ENCODE measurements at regions not wholly inside any gene's neighbourhood (a gene's known extent, or its start where the extent isn't known, plus 50 kb on each side); places are given as distances from the start of the nearest gene placed in this dataset.

- no peak for ATAC-seq
- TF ChIP-seq ESRRG (CRISPR knock-in tag; IDR thresholded peaks at IDR 0.05) (no peak), CSDC2 (CRISPR knock-in tag; IDR thresholded peaks at IDR 0.05) (no peak), ZC3H10 (CRISPR knock-in tag; IDR thresholded peaks at IDR 0.05) (no peak), ZFP3 (CRISPR knock-in tag; IDR thresholded peaks at IDR 0.05) (no peak), ZNF70 (CRISPR knock-in tag; IDR thresholded peaks at IDR 0.05) (no peak), GLIS3 (CRISPR knock-in tag; IDR thresholded peaks at IDR 0.05) (no peak), CREB5 (CRISPR knock-in tag; IDR thresholded peaks at IDR 0.05; ENCODE audit: low read depth) (no peak), RARB (CRISPR knock-in tag; IDR thresholded peaks at IDR 0.05) (no peak)
These were observed 138.3 kb downstream of the OLFM1 start for GRCh38 chr9:135225619-135226228.

DNA sequence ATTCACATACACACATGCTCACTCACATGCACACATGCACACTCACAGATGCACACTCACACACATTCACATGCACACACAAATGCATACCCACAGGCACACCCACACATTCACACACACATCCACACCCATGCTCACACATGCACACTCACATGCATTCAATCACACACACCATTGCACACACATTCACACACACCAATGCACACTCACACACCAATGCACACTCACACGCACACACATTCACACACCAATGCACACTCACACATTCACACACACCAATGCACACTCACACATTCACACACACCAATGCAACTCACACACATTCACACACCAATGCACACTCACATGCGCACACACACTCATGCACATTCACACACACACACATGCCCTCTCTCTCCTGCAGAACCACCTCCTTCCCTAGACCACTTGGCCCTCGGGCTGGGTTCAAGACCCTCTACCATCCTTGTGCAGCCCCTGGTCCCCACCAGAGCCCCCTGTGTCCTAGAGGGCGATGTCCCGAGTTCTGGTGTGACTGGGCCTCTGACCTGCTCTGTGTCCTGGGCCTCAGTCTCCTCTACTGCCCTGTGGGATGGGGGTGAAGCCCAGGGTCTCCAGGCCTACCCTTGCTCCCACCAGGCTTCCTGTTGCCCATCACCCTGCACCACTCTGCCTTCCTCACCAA is 139.0 kb downstream of the OLFM1 start:
- ATAC-seq = no peak
- TF ChIP-seq ZC3H10 (CRISPR knock-in tag; IDR thresholded peaks at IDR 0.05) (no peak), ARNTL (CRISPR knock-in tag; IDR thresholded peaks at IDR 0.05; ENCODE audit: borderline replicate concordance, low read depth) (no peak), BACH2 (CRISPR knock-in tag; IDR thresholded peaks at IDR 0.05; ENCODE audit: borderline replicate concordance) (no peak), CREB5 (CRISPR knock-in tag; IDR thresholded peaks at IDR 0.05; ENCODE audit: low read depth) (no peak), CSDC2 (CRISPR knock-in tag; IDR thresholded peaks at IDR 0.05) (no peak), PPARA (CRISPR knock-in tag; IDR thresholded peaks at IDR 0.05; ENCODE audit: borderline replicate concordance) (no peak), GLIS3 (CRISPR knock-in tag; IDR thresholded peaks at IDR 0.05) (no peak), ESRRG (CRISPR knock-in tag; IDR thresholded peaks at IDR 0.05) (no peak), ZNF8 (CRISPR knock-in tag; IDR thresholded peaks at IDR 0.05) (no peak), TOX (CRISPR knock-in tag; IDR thresholded peaks at IDR 0.05; ENCODE audit: borderline replicate concordance) (no peak)
- TF ChIP-seq, protein P1, sequence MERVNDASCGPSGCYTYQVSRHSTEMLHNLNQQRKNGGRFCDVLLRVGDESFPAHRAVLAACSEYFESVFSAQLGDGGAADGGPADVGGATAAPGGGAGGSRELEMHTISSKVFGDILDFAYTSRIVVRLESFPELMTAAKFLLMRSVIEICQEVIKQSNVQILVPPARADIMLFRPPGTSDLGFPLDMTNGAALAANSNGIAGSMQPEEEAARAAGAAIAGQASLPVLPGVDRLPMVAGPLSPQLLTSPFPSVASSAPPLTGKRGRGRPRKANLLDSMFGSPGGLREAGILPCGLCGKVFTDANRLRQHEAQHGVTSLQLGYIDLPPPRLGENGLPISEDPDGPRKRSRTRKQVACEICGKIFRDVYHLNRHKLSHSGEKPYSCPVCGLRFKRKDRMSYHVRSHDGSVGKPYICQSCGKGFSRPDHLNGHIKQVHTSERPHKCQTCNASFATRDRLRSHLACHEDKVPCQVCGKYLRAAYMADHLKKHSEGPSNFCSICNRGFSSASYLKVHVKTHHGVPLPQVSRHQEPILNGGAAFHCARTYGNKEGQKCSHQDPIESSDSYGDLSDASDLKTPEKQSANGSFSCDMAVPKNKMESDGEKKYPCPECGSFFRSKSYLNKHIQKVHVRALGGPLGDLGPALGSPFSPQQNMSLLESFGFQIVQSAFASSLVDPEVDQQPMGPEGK (CRISPR knock-in tag; IDR thresholded peaks at IDR 0.05; ENCODE audit: borderline replicate concordance) = no peak

DNA sequence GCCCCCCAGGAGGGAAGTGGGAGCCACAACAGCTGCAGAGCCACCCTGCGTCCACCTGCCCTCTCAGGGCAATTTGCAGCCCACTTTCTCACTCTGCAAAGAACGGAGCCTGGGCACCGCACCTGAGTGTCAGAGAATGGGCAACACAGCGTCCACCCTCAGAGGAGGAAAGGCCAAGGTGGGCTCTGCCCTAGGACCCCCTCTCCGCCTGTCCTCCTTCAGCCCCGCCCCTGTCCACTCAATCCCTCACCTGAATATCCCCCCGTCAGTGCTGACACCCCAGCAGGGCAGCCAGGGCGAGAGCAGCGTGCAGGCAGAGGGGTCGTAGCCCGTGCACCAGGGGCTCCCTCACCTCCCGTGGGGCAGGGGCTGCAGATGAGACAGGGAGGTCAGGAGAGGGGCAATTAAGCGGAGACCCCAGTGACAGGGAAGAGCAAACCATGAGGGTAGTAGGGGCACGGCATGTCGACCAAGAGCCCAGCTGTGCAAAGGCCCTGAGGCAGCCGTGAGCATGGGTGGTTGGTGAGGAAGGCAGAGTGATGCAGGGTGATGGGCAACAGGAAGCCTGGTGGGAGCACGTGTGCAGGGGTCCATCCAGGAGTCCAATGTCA is 140.3 kb downstream of the OLFM1 start:
- no peak for TF ChIP-seq BACH2 (CRISPR knock-in tag; IDR thresholded peaks at IDR 0.05; ENCODE audit: borderline replicate concordance)
- no peak for TF ChIP-seq CSRNP3 (CRISPR knock-in tag; IDR thresholded peaks at IDR 0.05)
- TF ChIP-seq OSR1 (CRISPR knock-in tag; IDR thresholded peaks at IDR 0.05) = no peak
- no peak for TF ChIP-seq ZFP3 (CRISPR knock-in tag; IDR thresholded peaks at IDR 0.05)
- no peak for TF ChIP-seq TSHZ2 (CRISPR knock-in tag; IDR thresholded peaks at IDR 0.05)
- no peak for TF ChIP-seq ZNF8 (CRISPR knock-in tag; IDR thresholded peaks at IDR 0.05)
- TF ChIP-seq ZC3H10 (CRISPR knock-in tag; IDR thresholded peaks at IDR 0.05) = no peak
- no peak for ATAC-seq

Measured in SK-N-SH treated with all-trans-retinoic acid at 6 μM for 48 hours (cell line).